GM19463 (cell line): ENCODE measurements at regions not wholly inside any gene's neighbourhood (a gene's known extent, or its start where the extent isn't known, plus 50 kb on each side); places are given as distances from the start of the nearest gene placed in this dataset.
"Not testable (repeated sequence)": the region's sequence is repeated elsewhere in the genome, so short reads cannot be mapped to it uniquely, and the experiment has no call there.

Source experiments
- ATAC-seq: cut with Tn5 transposase; IDR thresholded peaks from one replicate; pipeline ENCODE4 v1.9.1; 2021; ENCODE audit warnings: mild to moderate bottlenecking, moderate library complexity; ENCODE audit not compliant: unreplicated experiment

DNA sequence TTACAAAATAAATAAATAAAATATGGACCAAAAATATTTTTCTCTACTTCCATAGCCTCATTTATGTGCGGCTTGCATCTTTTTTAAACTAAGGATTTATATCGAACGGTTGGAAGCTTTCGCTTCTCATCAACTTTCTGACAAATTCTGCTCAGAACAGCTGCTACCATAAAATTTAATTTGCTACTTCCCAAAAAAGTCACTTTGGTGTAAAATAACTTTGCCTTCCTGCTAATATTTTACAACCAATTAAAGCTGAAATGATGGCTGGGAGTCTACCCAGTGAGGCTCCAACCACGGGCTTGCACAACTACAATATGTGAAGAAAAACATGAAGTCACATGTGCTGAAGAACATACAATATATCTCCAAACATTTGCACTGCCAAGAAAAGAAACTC is 253.1 kb upstream of the NEBL start:
- no peak for ATAC-seq

- no peak for ATAC-seq
These were observed 249.3 kb upstream of the NEBL start for GRCh38 chr10:21146436-21146789.

DNA sequence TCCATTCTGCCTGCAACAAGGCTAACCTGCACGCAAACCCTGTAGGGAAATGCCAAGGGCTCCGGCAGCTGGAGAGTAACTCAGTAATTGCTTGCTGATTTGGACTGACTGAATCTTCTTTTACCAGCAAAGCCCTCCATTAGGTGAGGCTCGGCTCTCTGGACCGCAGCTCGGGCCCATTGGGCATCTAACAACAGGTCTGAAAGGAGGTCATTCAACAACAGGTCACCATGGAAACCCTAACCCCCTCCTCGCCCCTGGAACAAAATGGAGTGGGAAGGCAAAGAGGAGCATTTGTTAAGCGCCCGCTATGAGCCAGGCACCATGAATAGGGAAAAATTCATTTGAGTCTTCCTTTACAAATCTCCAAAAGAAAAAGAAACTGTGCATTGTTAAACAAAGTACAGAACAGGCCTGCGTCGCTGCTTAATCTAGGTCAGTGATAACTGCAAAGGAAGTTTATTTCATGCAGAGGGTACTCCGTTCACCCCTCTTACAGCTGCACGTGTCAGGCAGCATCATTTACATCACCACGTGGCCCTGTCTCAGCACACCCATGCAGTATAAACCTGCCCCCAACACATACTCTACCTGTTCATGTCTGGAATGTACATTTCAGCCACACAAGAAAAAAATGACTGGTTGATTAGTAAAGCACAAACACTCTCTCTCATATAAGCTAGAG is 248.8 kb upstream of the NEBL start:
- no peak for ATAC-seq

- ATAC-seq, result no peak
These were observed 246.9 kb upstream of the NEBL start for GRCh38 chr10:21144047-21144446.

GRCh38 chr10:21141946-21142492 is 244.9 kb upstream of the NEBL start:
- no peak for ATAC-seq

DNA sequence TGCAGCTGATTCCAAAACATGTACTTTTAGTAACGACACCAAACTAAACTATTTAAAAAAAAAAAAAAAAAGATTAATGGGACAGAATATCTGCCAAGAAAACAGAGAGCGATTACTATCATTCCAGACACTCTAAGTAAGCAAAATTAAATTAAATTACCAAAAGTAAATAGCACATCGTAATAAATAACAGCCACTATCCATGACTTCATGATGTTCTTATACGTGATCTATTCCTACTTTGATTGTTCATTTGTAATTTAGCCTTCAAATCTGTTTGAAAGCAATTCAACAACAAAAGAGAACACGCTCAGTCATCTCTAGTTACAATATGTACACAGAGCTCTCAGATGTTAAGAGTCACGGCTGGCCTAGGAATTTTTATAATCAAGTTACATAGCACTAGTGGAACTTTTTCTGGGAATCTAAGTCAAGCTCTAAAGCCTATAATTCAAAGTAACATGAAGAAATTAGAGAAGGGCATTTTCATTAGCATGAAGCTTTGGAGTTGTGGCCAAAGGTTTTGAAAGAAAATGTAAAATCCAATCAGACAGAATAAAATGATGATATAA is 241.7 kb upstream of the NEBL start:
- ATAC-seq, result no peak

DNA sequence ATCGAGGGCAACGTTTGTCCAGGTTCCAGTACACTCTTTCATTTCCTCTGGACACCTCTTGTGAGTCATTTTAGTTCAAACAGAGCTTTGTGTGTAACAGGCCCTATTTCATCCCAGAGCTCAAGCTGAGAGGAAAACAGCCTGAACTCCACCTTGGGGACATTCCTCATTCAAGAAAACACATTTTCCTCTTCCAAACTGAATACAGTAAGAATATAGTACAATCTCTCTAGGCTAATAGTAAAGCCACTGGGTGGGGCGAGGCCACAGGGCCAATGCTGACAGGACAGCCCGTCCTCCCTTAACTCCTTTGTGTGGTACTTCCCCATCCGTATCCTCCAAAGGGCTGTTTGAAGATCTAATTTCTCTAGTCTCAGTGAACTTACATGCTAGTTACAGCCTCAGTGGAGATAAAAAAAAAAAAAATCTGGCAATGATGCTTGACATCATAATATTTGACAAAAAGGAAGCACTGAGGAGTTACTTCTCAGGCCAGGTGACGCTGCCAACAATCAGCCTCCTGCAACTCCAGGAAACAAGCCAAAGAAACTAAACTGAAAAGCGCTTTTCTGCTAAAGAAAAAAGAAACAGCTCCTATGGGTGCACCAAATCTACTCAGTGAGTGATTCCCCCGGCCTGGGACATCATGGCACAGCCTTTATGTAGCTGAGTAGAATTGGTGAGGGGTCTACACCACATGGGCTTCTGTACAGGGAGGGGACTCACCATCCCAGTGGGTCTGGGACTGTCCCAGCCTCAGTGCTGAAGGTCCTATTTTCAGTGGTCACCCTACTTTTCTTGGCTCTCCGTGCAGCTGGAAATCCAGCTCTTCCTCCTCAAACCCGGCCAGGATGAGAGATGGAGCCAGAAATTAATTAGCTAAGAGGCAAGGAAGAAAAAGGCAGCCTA is 238.2 kb upstream of the NEBL start:
- no peak for ATAC-seq

DNA sequence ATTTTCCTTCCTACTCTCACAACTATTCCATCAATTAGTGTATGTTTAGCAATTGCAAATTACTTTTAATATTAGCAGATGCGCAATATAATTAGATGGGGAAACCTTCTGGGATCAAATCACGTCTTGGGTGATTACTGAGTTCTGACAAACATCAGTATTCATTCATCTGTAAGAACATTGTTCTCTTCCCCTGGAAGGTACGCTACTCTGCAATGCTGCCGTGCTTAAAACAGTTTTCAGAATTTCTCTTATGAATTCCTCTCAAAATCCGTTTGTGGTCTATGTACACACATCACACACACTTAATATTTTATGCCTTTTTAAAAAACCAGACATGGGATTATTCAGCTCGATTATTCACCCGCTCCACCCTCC is 237.5 kb upstream of the NEBL start:
- no peak for ATAC-seq

- no peak for ATAC-seq
These were observed 233.8 kb upstream of the NEBL start for GRCh38 chr10:21130683-21131442.

GRCh38 chr10:21130108-21130507 is 233.0 kb upstream of the NEBL start:
- no peak for ATAC-seq

DNA sequence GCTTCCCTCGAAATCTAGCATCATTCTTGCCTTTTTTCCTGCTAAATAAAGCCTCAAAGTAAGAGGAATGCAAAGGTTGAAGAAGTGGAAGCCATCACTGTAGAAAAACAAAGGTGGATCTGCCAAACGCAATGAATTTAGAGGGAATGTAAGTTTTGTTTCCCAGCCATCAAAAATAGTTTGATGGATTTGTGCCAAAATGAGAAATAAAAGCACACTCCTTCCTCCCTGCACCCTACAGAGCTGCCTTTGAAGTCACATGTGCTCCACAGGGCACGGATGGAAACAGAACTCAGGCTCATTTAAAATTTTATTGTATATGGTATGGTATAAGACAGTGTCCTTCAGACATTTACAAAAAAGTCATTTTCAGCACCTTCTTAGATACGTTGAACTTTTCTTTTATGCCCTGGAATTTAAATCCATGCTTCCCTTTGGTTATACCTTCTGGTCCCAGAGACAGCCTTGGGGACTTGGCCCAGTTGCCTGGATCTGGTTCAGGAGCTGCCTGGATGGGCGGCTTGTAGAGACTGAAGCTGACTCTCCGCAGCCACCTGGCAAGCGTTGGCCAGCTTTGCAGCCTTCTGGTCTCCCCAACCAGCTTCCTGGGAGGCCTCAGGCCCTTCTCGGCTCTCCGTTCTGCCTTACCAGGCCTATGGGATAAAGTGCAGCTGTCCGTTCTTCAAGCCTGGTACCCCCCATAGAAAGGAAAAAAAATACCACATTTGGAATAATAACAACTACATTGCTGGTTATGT is 228.5 kb upstream of the NEBL start:
- no peak for ATAC-seq

DNA sequence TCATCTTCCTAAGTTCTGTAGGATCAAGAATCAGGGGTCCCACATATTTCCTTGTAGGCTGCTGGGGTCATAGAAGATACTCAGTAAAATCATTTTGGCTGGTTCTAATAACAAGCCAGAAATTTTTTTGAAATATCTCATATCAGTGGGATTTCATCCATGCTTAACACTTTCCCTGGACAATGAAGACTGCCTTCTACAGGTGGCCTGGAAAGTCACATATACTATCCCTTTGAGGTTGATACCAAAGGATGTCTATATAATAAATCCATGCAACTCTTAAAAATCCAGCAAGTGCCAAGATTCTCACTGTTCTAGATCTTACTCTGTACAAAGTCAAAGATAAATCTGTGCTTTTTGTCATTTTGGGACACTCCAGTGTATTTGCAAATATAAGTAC is 225.8 kb upstream of the NEBL start:
- ATAC-seq, result no peak

GRCh38 chr10:21121822-21122221 is 224.7 kb upstream of the NEBL start:
- not testable (repeated sequence) for ATAC-seq

DNA sequence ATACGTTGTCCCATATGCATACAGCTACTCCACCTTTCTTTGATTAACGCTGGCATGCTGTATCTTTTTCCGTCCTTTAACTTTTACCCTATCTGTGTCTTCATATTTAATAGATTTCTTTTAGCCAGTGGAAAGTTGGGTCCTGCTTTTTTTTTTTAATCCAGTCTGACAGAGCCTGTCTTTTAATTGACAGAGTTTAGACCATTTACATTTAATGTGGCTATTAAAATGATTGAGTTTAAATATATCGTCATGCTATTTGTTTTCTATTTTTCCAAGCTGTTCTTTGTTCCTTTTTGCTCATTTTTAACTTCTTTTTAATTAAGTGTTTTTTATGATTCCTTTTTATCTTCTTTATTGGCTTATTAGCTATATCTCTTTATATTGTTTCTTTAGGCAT is 217.6 kb upstream of the NEBL start:
- ATAC-seq, result no peak

DNA sequence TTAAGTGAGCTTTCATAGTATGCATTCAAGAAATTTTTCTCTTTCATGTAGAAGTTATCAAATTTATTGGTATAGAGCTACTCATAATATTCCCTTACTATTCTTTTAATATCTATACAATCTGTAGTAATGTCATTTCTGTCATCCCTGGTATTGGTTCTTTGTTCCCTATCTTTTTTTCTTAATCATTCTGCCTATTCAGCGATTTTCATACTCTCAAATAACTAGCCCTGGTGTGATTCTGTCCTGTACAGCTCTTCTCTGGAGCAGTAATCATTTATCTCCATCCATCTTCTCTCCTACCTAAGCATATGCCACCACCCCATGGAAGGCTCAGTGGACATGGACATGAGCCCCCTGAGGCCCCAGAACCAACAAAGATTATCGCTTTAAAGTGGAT is 213.2 kb upstream of the NEBL start:
- no peak for ATAC-seq

DNA sequence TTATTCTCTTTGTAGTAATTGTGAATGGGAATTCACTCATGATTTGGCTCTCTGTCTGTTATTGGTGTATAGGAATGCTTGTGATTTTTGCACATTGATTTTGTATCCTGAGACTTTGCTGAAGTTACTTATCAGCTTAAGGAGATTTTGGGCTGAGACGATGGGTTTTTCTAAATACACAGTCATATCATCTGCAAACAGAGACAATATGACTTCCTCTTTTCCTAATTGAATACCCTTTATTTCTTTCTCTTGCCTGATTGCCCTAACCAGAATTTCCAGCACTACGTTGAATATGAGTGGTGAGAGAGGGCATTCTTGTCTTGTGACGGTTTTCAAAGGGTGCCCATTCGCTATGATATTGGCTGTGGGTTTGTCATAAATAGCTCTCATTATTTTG is 209.8 kb upstream of the NEBL start:
- ATAC-seq, result not testable (repeated sequence)

DNA sequence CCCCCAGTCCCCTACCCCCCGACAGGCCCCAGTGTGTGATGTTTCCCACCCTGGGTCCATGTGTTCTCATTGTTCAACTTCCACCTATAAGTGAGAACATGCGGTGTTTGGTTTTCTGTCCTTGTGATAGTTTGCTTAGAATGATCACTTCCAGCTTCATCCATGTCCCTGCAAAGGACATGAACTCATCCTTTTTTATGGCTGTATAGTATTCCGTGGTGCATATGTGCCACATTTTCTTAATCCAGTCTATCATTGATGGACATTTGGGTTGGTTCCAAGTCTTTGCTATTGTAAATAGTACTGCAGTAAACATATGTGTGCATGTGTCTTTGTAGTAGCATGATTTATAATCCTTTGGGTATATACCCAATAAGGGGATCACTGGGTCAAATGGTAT is 208.2 kb upstream of the NEBL start:
- not testable (repeated sequence) for ATAC-seq

GRCh38 chr10:21100871-21101514 is 203.9 kb upstream of the NEBL start:
- ATAC-seq, result no peak

GRCh38 chr10:21100190-21100589 is 203.1 kb upstream of the NEBL start:
- no peak for ATAC-seq
